ENCODE measurements at regions not wholly inside any gene's neighbourhood (a gene's known extent, or its start where the extent isn't known, plus 50 kb on each side); places are given as distances from the start of the nearest gene placed in this dataset.
A peak's percentile ranks its signal among the peaks of the same experiment; 100 is the strongest.

DNA sequence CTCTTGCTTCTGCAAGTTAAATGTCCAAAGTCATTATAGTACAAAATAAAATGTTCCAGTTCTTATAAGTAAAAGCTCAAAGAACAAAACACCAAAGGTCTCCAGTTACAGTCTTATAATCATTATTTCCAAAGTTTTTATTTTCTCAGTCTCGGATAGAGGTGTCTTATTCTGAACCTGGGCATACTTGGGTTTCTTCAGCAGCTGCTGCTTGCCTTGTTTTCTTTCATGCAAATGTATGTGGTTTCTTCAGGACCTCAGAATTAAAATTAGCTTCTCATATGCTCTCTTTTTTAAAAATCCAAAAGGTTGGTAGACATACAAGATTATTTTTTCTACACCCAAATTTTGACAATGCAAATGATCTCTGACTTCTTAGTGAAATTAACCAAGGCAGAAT is 383.0 kb downstream of the METTL4 start:
- no peaks in the 10 kb centered on the region for H3K36me3 ChIP-seq (ENCODE audit: control insufficient read depth, insufficient read depth, low read length)
- no peaks in the 10 kb centered on the region for H3K27me3 ChIP-seq (ENCODE audit: control insufficient read depth, insufficient read depth, low read length)
- no peak overlapping the region for H3K4me3 ChIP-seq (ENCODE audit: low read depth, low read length)
- FAIRE-seq: no peak
- no peak for DNase-seq (ENCODE audit: low read depth)
- TF ChIP-seq, protein P1, sequence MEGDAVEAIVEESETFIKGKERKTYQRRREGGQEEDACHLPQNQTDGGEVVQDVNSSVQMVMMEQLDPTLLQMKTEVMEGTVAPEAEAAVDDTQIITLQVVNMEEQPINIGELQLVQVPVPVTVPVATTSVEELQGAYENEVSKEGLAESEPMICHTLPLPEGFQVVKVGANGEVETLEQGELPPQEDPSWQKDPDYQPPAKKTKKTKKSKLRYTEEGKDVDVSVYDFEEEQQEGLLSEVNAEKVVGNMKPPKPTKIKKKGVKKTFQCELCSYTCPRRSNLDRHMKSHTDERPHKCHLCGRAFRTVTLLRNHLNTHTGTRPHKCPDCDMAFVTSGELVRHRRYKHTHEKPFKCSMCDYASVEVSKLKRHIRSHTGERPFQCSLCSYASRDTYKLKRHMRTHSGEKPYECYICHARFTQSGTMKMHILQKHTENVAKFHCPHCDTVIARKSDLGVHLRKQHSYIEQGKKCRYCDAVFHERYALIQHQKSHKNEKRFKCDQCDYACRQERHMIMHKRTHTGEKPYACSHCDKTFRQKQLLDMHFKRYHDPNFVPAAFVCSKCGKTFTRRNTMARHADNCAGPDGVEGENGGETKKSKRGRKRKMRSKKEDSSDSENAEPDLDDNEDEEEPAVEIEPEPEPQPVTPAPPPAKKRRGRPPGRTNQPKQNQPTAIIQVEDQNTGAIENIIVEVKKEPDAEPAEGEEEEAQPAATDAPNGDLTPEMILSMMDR (IDR thresholded peaks at IDR 0.05; ENCODE audit: insufficient read depth, low read length, severe bottlenecking): no peak

DNA sequence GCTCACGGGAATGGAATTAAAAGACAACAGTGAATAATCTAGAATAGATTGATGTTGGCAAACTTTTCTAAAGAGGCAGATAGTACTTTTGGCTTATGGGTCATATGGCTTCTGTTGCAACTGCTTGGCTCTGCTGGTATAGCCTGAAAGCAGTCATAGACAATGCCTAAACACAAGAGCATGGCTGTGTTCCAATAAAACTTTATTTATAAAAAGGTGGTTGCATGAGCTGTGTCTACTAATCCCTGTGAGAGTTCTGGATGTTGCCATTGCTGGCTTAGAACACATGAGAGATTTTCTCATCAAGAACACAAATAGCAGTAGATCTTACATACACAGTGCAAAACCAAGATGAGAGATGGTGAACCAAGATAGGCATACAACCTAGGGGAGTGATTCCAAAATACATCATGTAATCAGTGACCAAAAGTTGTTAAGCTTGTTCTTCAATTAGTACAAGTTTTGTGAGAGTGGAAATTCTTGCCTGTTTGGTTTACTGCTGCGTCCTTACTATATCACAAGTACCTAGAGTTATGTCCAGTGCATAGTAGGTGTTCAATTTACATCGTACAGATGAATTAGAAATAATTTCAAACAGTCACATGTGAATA is 380.0 kb downstream of the METTL4 start:
- Histone ChIP-seq H3K27me3 (ENCODE audit: control insufficient read depth, insufficient read depth, low read length) (no peaks in the 10 kb centered on the region), H3K4me3 (ENCODE audit: low read depth, low read length) (no peak overlapping the region), H3K36me3 (ENCODE audit: control insufficient read depth, insufficient read depth, low read length) (no peaks in the 10 kb centered on the region)
- DNase-seq (ENCODE audit: low read depth) (peak; percentile 5), FAIRE-seq (no peak)
- TF ChIP-seq, protein P1 (IDR thresholded peaks at IDR 0.05; ENCODE audit: insufficient read depth, low read length, severe bottlenecking): no peak

DNA sequence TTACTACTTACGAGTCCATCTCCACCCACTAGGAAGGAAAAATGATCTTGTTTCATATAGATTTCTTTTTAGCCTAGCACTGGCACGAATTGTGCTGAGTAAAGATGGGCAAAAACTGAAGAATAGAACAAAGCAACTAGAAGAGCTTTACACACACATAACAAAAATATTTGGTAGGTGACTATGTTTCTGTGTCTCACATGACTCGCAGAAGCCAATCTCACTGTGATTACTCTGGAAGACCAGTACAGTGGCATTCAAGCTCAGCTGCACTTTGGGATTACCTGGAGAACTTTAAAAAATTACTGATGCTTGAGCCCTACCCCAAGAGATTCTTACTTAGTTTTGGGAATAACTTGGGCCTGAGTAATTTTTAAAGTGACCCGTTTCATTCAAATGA is 378.7 kb downstream of the METTL4 start:
- Histone ChIP-seq H3K27me3 (ENCODE audit: control insufficient read depth, insufficient read depth, low read length) (no peaks in the 10 kb centered on the region), H3K4me3 (ENCODE audit: low read depth, low read length) (no peak overlapping the region), H3K36me3 (ENCODE audit: control insufficient read depth, insufficient read depth, low read length) (no peaks in the 10 kb centered on the region)
- TF ChIP-seq, protein P1 (IDR thresholded peaks at IDR 0.05; ENCODE audit: insufficient read depth, low read length, severe bottlenecking): no peak
- FAIRE-seq (no peak), DNase-seq (ENCODE audit: low read depth) (peak; percentile 22)

DNA sequence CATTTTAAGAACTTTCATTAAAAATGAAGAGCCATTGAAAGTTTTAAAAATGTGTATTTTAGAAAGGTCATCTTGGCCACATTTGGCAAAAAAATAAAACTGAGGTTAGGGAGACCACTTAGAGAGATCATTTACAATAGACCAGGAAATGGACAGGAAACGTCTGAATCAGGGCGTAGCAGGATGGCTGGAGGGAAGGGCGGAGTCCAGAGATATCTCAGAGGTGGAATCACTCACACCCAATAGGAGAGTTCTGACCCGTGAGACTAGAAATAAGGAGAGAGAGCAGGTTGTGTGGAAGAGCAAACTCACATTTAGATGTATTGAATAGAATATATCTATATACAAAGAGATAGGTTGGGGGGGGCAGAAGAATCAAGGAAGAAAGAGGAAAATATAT is 373.4 kb downstream of the METTL4 start:
- TF ChIP-seq, protein P1 (IDR thresholded peaks at IDR 0.05; ENCODE audit: insufficient read depth, low read length, severe bottlenecking): no peak
- FAIRE-seq (no peak), DNase-seq (ENCODE audit: low read depth) (peak; percentile 51)
- Histone ChIP-seq H3K27me3 (ENCODE audit: control insufficient read depth, insufficient read depth, low read length) (no peaks in the 10 kb centered on the region), H3K36me3 (ENCODE audit: control insufficient read depth, insufficient read depth, low read length) (no peaks in the 10 kb centered on the region), H3K4me3 (ENCODE audit: low read depth, low read length) (no peak overlapping the region)

DNA sequence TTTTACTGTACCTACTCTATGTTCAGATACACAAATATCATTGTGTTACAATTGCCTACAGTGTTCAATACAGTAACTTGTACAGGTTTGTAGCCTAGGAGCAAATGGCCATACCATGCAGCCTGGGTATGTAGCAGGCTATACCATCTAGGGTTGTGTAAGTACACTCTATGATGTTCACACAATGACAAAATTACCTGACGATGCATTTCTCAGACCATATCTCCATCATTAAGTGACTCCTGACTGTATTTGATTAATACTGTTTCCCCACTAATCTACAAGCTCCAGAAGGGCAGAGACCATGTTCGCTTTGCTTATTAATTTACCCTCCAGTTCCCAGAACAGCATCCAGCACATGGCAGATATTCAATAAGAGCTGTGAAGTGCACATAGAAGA is 372.2 kb downstream of the METTL4 start:
- FAIRE-seq: no peak
- no peak for DNase-seq (ENCODE audit: low read depth)
- H3K27me3 ChIP-seq (ENCODE audit: control insufficient read depth, insufficient read depth, low read length): no peaks in the 10 kb centered on the region

More for the DNA sequence above, 372.2 kb downstream of the METTL4 start:
- H3K4me3 ChIP-seq (ENCODE audit: low read depth, low read length): no peak overlapping the region
- TF ChIP-seq, protein P1 (IDR thresholded peaks at IDR 0.05; ENCODE audit: insufficient read depth, low read length, severe bottlenecking): no peak
- H3K36me3 ChIP-seq (ENCODE audit: control insufficient read depth, insufficient read depth, low read length): no peaks in the 10 kb centered on the region

All from bronchial epithelial cell (primary cell).